Gastroesophageal sphincter (tissue), 3 donors: ENCODE measurements at regions not wholly inside any gene's neighbourhood (a gene's known extent, or its start where the extent isn't known, plus 50 kb on each side); places are given as distances from the start of the nearest gene placed in this dataset.

Experiments
- POLR2A ChIP-seq, 2 donors: fragments of 450-650 bp; IDR thresholded peaks; one replicate each; pipeline ENCODE4 v1.6.1; 2017; ENCODE audit warnings: antibody characterized with exemption in 2 of 2, mild to moderate bottlenecking in 2 of 2, moderate library complexity in 1 of 2
- TF ChIP-seq, protein P1 (sequence below), 4 experiments: fragments of 200-600 bp in 2 of 4; fragments of 450-650 bp in 2 of 4; sonication (generic) in 1 of 4; IDR thresholded peaks; one replicate each; pipeline ENCODE4 v1.5.1; 2017 to 2019; ENCODE audit warnings: antibody characterized with exemption in 4 of 4, mild to moderate bottlenecking in 2 of 4, moderate library complexity in 2 of 4

DNA sequence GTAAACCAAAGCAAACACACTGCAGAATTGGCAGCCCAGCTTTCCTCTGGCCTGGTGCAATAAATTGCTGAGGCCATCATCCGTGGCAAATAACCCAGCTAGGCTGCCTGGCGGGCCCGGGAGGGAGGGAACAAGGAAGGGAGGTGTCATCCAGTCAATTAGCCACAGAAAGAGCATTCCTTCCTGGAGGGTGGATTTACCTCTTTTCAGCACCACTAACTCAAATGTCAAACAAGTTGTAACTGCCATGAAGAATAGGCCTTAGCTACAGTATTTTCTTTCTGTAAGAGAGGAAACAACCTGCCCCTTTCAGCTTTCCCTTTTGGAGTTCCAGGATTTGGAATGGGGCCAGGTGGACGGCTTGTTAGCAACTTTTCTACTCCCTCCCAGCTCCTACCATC is 163.8 kb upstream of the BDNF start:
- TF ChIP-seq, protein P1, sequence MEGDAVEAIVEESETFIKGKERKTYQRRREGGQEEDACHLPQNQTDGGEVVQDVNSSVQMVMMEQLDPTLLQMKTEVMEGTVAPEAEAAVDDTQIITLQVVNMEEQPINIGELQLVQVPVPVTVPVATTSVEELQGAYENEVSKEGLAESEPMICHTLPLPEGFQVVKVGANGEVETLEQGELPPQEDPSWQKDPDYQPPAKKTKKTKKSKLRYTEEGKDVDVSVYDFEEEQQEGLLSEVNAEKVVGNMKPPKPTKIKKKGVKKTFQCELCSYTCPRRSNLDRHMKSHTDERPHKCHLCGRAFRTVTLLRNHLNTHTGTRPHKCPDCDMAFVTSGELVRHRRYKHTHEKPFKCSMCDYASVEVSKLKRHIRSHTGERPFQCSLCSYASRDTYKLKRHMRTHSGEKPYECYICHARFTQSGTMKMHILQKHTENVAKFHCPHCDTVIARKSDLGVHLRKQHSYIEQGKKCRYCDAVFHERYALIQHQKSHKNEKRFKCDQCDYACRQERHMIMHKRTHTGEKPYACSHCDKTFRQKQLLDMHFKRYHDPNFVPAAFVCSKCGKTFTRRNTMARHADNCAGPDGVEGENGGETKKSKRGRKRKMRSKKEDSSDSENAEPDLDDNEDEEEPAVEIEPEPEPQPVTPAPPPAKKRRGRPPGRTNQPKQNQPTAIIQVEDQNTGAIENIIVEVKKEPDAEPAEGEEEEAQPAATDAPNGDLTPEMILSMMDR (IDR thresholded peaks at IDR 0.05) = no peak
- no peak for TF ChIP-seq POLR2A (IDR thresholded peaks at IDR 0.05)
